Breast epithelium (tissue), 3 donors: ENCODE measurements at regions not wholly inside any gene's neighbourhood (a gene's known extent, or its start where the extent isn't known, plus 50 kb on each side); places are given as distances from the start of the nearest gene placed in this dataset.

Source experiments
- CTCF ChIP-seq, 3 donors: fragments of 450-650 bp; IDR thresholded peaks; one replicate each; pipeline ENCODE4 v1.5.1; 2016 to 2017; ENCODE audit warnings: antibody characterized with exemption in 3 of 3, mild to moderate bottlenecking in 3 of 3, moderate library complexity in 3 of 3
- POLR2AphosphoS5 ChIP-seq, 3 donors: sonication (generic); formaldehyde crosslinking; IDR thresholded peaks; one replicate each; pipeline ENCODE4 v1.6.1; 2017; ENCODE audit warnings: antibody characterized with exemption in 3 of 3

DNA sequence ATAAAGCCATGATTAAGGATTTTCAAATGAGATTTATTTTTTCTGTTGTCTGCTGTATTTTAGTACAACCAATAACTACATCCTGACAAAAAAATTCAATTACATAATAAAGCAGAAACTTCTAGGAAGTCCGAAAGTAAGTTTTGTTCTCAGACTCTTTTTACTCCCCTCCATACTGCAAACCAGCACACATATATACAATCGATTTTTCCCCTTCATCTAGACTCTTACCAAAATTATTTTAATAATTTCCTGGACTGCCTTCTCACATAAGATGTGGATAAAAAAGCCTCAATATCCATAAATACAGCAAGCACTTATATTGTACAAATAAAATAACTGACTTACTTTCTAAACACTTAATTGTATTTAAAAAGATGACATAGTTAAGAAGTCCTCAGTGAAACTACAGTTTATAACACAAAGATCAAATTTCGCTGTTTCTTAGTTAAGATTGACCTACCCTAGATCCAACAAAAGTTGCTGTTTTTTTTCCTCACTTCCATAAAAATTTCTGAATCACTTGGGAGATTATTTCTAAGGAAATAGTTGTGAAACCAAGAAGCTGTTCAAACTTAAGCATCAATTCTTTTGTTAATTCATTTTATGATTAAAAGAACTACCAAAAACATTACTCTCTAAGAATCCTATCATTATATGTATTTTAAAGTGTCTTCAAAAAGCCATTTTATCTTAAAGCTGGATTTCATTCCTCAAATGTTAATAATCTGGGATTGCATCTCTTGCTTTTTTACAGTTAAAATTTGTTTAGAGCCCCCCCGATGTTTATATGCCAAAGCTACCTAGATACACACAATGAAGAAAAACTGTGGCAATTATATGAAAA is 74.7 kb upstream of the IFNE start:
- TF ChIP-seq POLR2AphosphoS5 (IDR thresholded peaks at IDR 0.05) (no peak), CTCF (IDR thresholded peaks at IDR 0.05) (no peak)
